ENCODE measurements at regions not wholly inside any gene's neighbourhood (a gene's known extent, or its start where the extent isn't known, plus 50 kb on each side); places are given as distances from the start of the nearest gene placed in this dataset.

DNA sequence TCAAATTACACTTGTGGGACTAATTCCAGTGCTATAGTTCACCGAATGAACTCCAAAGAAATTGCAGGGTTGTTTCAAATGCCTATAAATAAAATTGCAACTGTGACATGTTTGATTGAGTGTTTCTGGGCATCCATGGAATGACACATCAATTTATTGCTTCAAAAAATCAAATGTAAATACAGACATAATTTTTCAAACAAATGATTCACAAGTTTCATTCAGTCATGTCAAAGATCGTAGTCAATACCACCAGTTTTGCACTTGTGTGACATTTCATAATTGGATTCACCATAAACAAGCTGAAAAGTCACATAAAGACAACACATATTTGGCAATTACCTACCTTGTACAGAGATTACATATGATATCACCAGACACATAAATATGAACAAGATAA, 350.8 kb downstream of the CDH2 start:
- Histone ChIP-seq H3K9me3 (ENCODE audit: control insufficient read depth, insufficient read depth, low read depth, low read length) (no peaks in the 10 kb centered on the region), H3K36me3 (ENCODE audit: control insufficient read depth, insufficient read depth, low read length) (no peaks in the 10 kb centered on the region), H3K4me1 (ENCODE audit: control insufficient read depth, insufficient read depth, low read length) (no peaks in the 10 kb centered on the region), H3K4me3 (ENCODE audit: low read depth in 2 of 2, low read length in 2 of 2) (no peak overlapping the region), H3K27ac (ENCODE audit: low read length) (no peak overlapping the region), H3K27me3 (ENCODE audit: control insufficient read depth, insufficient read depth, low read length) (no peaks in the 10 kb centered on the region)
- DNase-seq (ENCODE audit: low read depth, low spot score) (no peak), ATAC-seq (no peak)
- in situ Hi-C loops (cut with HindIII; ENCODE audit: low pct_unique_long_range_greater_than_20kb, low sequenced_read_pairs) (no loop called here), intact Hi-C loops (cut with micrococcal nuclease; ENCODE audit: unreplicated experiment) (no loop called here)
- ChIA-PET CTCF (no interaction called here), POLR2A (no interaction called here)
- TF ChIP-seq, protein P1, sequence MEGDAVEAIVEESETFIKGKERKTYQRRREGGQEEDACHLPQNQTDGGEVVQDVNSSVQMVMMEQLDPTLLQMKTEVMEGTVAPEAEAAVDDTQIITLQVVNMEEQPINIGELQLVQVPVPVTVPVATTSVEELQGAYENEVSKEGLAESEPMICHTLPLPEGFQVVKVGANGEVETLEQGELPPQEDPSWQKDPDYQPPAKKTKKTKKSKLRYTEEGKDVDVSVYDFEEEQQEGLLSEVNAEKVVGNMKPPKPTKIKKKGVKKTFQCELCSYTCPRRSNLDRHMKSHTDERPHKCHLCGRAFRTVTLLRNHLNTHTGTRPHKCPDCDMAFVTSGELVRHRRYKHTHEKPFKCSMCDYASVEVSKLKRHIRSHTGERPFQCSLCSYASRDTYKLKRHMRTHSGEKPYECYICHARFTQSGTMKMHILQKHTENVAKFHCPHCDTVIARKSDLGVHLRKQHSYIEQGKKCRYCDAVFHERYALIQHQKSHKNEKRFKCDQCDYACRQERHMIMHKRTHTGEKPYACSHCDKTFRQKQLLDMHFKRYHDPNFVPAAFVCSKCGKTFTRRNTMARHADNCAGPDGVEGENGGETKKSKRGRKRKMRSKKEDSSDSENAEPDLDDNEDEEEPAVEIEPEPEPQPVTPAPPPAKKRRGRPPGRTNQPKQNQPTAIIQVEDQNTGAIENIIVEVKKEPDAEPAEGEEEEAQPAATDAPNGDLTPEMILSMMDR (IDR thresholded peaks at IDR 0.05), result no peak
- TF ChIP-seq TCF7L2 (IDR thresholded peaks at IDR 0.05; ENCODE audit: low read depth, low read length), result no peak
- TF ChIP-seq POLR2AphosphoS5 (IDR thresholded peaks at IDR 0.05; ENCODE audit: low read depth, low read length), result no peak
- TF ChIP-seq SIN3A (IDR thresholded peaks at IDR 0.05; ENCODE audit: borderline replicate concordance, insufficient read depth, low read depth, low read length), result no peak
- TF ChIP-seq, protein P2, sequence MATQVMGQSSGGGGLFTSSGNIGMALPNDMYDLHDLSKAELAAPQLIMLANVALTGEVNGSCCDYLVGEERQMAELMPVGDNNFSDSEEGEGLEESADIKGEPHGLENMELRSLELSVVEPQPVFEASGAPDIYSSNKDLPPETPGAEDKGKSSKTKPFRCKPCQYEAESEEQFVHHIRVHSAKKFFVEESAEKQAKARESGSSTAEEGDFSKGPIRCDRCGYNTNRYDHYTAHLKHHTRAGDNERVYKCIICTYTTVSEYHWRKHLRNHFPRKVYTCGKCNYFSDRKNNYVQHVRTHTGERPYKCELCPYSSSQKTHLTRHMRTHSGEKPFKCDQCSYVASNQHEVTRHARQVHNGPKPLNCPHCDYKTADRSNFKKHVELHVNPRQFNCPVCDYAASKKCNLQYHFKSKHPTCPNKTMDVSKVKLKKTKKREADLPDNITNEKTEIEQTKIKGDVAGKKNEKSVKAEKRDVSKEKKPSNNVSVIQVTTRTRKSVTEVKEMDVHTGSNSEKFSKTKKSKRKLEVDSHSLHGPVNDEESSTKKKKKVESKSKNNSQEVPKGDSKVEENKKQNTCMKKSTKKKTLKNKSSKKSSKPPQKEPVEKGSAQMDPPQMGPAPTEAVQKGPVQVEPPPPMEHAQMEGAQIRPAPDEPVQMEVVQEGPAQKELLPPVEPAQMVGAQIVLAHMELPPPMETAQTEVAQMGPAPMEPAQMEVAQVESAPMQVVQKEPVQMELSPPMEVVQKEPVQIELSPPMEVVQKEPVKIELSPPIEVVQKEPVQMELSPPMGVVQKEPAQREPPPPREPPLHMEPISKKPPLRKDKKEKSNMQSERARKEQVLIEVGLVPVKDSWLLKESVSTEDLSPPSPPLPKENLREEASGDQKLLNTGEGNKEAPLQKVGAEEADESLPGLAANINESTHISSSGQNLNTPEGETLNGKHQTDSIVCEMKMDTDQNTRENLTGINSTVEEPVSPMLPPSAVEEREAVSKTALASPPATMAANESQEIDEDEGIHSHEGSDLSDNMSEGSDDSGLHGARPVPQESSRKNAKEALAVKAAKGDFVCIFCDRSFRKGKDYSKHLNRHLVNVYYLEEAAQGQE (IDR thresholded peaks at IDR 0.05; ENCODE audit: insufficient read depth in 1 of 2, low read depth in 2 of 2, low read length in 1 of 2), result no peak
- no TSS peak for BruUV-seq (replicated peaks)

DNA sequence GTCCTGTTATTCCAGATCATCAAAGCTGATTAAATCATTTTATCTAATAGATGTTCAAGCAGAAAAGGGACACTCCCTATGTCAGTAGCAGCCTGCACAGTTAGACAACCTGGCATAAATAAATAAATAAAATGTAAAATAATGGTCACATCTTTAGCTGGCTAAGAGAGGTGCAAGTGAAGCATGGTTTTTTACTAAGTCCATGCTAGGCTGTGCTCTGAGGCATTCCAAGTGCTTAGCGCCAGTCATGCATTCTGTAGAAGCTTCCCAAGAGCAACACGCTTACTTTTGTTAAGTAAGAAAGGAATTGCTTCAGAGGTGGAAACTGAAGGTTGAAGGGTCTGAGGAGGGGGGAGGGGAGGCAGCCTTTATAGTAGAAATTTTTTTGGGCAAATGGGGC, 351.2 kb downstream of the CDH2 start:
- H3K4me3 ChIP-seq (ENCODE audit: low read depth in 2 of 2, low read length in 2 of 2), result no peak overlapping the region
- POLR2A ChIA-PET, result no interaction called here
- DNase-seq (ENCODE audit: low read depth, low spot score), result no peak
- intact Hi-C loops (cut with micrococcal nuclease; ENCODE audit: unreplicated experiment) (no loop called here), in situ Hi-C loops (cut with HindIII; ENCODE audit: low pct_unique_long_range_greater_than_20kb, low sequenced_read_pairs) (no loop called here)
- H3K36me3 ChIP-seq (ENCODE audit: control insufficient read depth, insufficient read depth, low read length), result no peaks in the 10 kb centered on the region
- no peaks in the 10 kb centered on the region for H3K27me3 ChIP-seq (ENCODE audit: control insufficient read depth, insufficient read depth, low read length)
- BruUV-seq (replicated peaks), result no TSS peak
- TF ChIP-seq, protein P1 (IDR thresholded peaks at IDR 0.05), result no peak
- no peak for TF ChIP-seq SIN3A (IDR thresholded peaks at IDR 0.05; ENCODE audit: borderline replicate concordance, insufficient read depth, low read depth, low read length)
- TF ChIP-seq POLR2AphosphoS5 (IDR thresholded peaks at IDR 0.05; ENCODE audit: low read depth, low read length), result no peak
- TF ChIP-seq, protein P2 (IDR thresholded peaks at IDR 0.05; ENCODE audit: insufficient read depth in 1 of 2, low read depth in 2 of 2, low read length in 1 of 2), result no peak
- no peak for TF ChIP-seq TCF7L2 (IDR thresholded peaks at IDR 0.05; ENCODE audit: low read depth, low read length)
- CTCF ChIA-PET, result no interaction called here
- no peak for ATAC-seq
- no peak overlapping the region for H3K27ac ChIP-seq (ENCODE audit: low read length)
- no peaks in the 10 kb centered on the region for H3K9me3 ChIP-seq (ENCODE audit: control insufficient read depth, insufficient read depth, low read depth, low read length)
- no peaks in the 10 kb centered on the region for H3K4me1 ChIP-seq (ENCODE audit: control insufficient read depth, insufficient read depth, low read length)

All from Panc1 (cell line).